Kidney epithelial cell (primary cell): ENCODE measurements at regions not wholly inside any gene's neighbourhood (a gene's known extent, or its start where the extent isn't known, plus 50 kb on each side); places are given as distances from the start of the nearest gene placed in this dataset.
"Not testable (repeated sequence)": the region's sequence is repeated elsewhere in the genome, so short reads cannot be mapped to it uniquely, and the experiment has no call there.

Source experiments
- DNase-seq: peaks from one replicate; pipeline ENCODE4 v3.0.0-alpha.2; 2010; ENCODE audit warnings: low read depth
- H3K27me3 ChIP-seq: 2 replicates; pipeline ENCODE4 v1.6.0; 2011; ENCODE audit warnings: low read length; ENCODE audit not compliant: control insufficient read depth, insufficient read depth
- H3K36me3 ChIP-seq: 2 replicates; pipeline ENCODE4 v1.5.1; 2011; ENCODE audit warnings: low read length; ENCODE audit not compliant: control insufficient read depth, insufficient read depth
- H3K4me3 ChIP-seq: 2 replicates; pipeline ENCODE4 v1.5.1; 2011; ENCODE audit warnings: low read depth, mild to moderate bottlenecking, control low read depth, low read length
- TF ChIP-seq, protein P1 (sequence below): IDR thresholded peaks from 2 replicates; pipeline ENCODE4 v1.5.1; 2011; ENCODE audit warnings: mild to moderate bottlenecking, moderate library complexity, low read length, control low read depth, inconsistent platforms; ENCODE audit not compliant: insufficient read depth, poor library complexity, severe bottlenecking

DNA sequence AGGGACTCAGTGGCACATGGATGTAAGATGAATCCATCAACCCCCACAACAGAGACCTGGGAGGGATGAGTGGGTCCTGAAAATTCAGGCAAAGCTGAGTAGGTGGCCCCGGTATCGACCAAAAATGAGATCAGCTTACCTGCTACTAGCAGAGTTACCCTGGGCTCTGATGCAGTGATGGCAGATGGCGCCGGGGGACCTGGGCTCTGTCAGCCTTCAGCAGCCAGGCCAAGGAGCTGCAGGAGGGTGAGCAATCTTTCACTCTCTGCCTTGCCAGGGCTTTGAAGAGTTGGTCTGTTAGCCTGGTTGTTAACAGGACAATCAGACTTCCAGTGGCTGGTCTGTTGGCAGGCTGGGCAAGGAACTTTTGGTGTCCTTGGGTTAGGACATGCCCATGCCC, 1054.8 kb downstream of the SI start:
- Histone ChIP-seq H3K36me3 (no peaks in the 10 kb centered on the region), H3K27me3 (no peaks in the 10 kb centered on the region), H3K4me3 (no peak overlapping the region)
- TF ChIP-seq, protein P1, sequence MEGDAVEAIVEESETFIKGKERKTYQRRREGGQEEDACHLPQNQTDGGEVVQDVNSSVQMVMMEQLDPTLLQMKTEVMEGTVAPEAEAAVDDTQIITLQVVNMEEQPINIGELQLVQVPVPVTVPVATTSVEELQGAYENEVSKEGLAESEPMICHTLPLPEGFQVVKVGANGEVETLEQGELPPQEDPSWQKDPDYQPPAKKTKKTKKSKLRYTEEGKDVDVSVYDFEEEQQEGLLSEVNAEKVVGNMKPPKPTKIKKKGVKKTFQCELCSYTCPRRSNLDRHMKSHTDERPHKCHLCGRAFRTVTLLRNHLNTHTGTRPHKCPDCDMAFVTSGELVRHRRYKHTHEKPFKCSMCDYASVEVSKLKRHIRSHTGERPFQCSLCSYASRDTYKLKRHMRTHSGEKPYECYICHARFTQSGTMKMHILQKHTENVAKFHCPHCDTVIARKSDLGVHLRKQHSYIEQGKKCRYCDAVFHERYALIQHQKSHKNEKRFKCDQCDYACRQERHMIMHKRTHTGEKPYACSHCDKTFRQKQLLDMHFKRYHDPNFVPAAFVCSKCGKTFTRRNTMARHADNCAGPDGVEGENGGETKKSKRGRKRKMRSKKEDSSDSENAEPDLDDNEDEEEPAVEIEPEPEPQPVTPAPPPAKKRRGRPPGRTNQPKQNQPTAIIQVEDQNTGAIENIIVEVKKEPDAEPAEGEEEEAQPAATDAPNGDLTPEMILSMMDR, result no peak
- DNase-seq, result no peak

DNA sequence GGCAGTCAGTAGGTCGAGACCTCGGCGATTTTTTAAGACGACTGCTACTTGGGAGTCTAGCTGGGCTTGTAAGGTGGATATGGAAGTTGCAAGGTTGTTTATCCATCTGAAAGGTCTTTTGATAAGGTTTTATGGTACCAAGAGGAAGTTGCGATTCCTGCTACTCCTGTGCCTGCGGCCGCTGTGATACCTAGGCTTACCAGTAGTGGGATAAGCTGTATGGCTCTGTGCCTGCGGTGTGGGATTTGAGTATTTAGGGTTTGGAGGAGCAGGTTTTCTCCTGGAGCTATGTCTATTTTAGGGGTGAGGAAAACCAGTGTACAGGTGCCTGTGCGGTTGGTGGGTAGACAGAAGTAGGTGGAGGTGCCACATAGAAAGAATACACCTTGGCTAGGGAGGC, 1059.8 kb downstream of the SI start:
- Histone ChIP-seq H3K36me3 (no peaks in the 10 kb centered on the region), H3K4me3 (no peak overlapping the region), H3K27me3 (no peaks in the 10 kb centered on the region)
- DNase-seq, result no peak
- TF ChIP-seq, protein P1, result no peak

DNA sequence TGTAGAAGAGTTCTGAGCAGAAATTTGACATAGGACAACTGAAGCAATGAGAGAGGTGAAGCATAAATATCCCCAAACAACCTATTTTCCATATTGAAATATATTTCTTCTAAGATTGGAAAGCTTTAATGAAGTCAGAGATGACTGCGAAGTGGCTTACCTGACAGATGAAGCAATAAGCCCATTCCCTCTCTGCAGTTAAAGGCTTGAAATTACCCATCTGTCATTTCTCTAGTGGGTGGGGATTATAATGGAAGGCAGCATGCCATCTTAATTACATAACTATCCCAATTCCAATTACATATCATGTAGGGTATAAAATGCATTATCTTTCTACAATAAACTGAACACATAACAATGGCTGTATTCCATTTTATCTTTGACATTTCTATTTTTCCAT, 1070.5 kb downstream of the SI start:
- Histone ChIP-seq H3K4me3 (no peak overlapping the region), H3K27me3 (no peaks in the 10 kb centered on the region), H3K36me3 (no peaks in the 10 kb centered on the region)
- TF ChIP-seq, protein P1, result no peak
- no peak for DNase-seq

DNA sequence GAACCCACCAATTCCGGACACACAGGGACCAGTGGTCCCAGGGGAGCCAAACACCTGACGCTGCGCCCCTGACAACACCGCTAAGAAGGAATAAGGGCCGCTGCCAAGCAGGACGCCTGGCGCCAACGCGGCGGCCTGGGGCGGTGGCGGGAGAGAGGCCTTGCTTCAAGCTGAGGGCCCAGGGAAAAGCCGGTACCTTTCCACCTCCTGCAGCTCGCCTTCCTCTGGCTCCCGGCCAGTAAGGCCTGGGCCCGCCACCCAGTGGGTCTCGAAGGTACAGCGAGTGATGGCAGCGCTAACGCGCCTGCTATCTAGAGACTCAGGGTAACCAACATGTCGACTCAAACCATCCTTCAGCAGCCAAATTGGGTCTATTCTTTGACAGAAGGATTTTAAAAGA, 1074.1 kb downstream of the SI start:
- TF ChIP-seq, protein P1, result no peak
- DNase-seq, result no peak
- Histone ChIP-seq H3K36me3 (no peaks in the 10 kb centered on the region), H3K4me3 (no peak overlapping the region), H3K27me3 (no peaks in the 10 kb centered on the region)

DNA sequence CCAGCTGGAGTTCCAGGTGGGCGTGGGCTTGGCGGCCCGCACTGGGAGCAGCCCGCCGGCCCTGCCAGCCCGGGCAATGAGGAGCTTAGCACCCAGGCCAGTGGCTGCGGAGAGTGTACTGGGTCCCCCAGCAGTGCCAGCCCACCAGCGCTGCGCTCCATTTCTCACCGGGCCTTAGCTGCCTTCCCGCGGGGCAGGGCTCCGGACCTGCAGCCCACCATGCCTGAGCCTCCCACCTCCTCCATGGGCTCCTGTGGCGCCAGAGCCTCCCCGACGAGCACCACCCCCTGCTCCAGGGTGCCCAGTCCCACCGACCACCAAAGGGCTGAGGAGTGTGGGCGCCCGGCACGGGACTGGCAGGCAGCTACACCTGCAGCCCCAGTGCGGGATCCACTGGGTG, 1075.3 kb downstream of the SI start:
- not testable (repeated sequence) for H3K27me3 ChIP-seq, H3K36me3 ChIP-seq, DNase-seq, H3K4me3 ChIP-seq

DNA sequence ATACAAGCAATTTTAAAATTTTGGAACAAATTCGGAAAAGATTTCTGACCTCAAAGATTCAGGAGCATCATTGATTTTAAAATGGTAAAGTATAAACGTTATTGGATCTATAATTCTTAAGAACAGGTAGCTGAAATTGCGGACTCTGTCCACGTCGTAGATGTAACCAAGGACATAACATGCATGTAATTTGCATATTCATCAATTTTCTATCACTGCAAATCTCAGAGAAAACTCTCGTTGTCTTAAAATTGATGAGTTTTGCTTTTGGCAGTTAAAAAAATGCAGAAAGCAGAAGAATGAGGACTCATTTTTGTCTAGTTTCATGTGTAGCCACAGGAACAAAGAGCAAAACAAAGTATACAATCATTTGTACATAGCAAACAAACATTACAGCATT, 1094.4 kb downstream of the SI start:
- Histone ChIP-seq H3K36me3 (no peaks in the 10 kb centered on the region), H3K4me3 (no peak overlapping the region), H3K27me3 (no peaks in the 10 kb centered on the region)
- DNase-seq, result no peak
- TF ChIP-seq, protein P1, result no peak
